Thyroid gland (tissue), 4 donors: ENCODE measurements at regions not wholly inside any gene's neighbourhood (a gene's known extent, or its start where the extent isn't known, plus 50 kb on each side); places are given as distances from the start of the nearest gene placed in this dataset.

ENCODE experiments used
- DNase-seq, 2 donors: peaks; one replicate each; pipeline ENCODE4 v3.0.0-alpha.2; 2019
- H3K27ac ChIP-seq, 3 donors: fragments of 200-600 bp; sonication (generic); 1 replicate in 2 of 3; 2 replicates in 1 of 3; pipeline ENCODE4 v1.5.1; 2016 to 2019; ENCODE audit warnings: mild to moderate bottlenecking in 1 of 3, moderate library complexity in 1 of 3
- H3K27me3 ChIP-seq: fragments of 200-600 bp; sonication (generic); one replicate; pipeline ENCODE4 v1.5.1; 2019
- H3K36me3 ChIP-seq, 2 donors: fragments of 200-600 bp; sonication (generic); one replicate each; pipeline ENCODE4 v1.5.1; 2016 to 2019
- H3K4me1 ChIP-seq, 2 donors: fragments of 200-600 bp; sonication (generic); one replicate each; pipeline ENCODE4 v1.5.1; 2017 to 2019
- H3K4me3 ChIP-seq, 3 donors: fragments of 200-600 bp; sonication (generic); replicated peaks in 1 of 3; 1 replicate in 2 of 3; 2 replicates in 1 of 3; pipeline ENCODE4 v1.5.1; 2016; ENCODE audit warnings: mild to moderate bottlenecking in 1 of 3
- H3K9me3 ChIP-seq: fragments of 200-600 bp; sonication (generic); one replicate; pipeline ENCODE4 v1.5.1; 2017
- POLR2A ChIP-seq, 2 donors: fragments of 450-650 bp; IDR thresholded peaks; one replicate each; pipeline ENCODE4 v1.6.1; 2017; ENCODE audit warnings: antibody characterized with exemption in 2 of 2, mild to moderate bottlenecking in 2 of 2, moderate library complexity in 1 of 2
- WGBS, 2 donors: methylation state at CpG; one replicate each; pipeline ENCODE4 v1.1.5; 2017; 5-methylcytosine and 5-hydroxymethylcytosine counted together
- intact Hi-C: fragments of 100-400 bp; cut with DNase I; formaldehyde crosslinking; loops from one replicate; pipeline ENCODE4 v1.15.1; 2023
- TF ChIP-seq, protein P1 (sequence below), 6 experiments: fragments of 200-600 bp in 3 of 6; fragments of 450-650 bp in 3 of 6; sonication (generic) in 3 of 6; IDR thresholded peaks; one replicate each; pipeline ENCODE4 v1.5.1; 2016 to 2019; ENCODE audit warnings: antibody characterized with exemption in 6 of 6, mild to moderate bottlenecking in 2 of 6, inconsistent platforms in 1 of 6, moderate library complexity in 1 of 6

DNA sequence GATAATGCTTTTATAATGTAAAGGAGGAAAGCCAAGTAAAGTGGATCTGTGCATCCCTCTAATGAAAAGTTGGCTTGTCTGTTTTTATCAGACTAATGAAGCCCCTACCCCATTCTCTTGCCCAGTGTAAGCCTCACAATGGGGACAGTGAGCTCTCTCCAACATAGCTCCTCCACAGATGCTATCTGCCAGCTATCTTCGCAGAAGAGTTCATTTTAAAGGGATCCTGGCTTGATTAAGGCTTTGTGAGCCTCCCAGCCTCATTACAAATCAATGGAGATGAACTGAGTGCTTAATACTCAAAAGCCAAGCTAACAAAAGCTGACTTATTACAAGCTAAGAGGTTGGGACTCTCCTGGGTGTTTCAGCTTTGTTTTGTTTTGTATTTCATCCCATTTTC, 514.7 kb downstream of the NUF2 start:
- no peaks in the 10 kb centered on the region for H3K4me1 ChIP-seq
- no peak for DNase-seq
- no peaks in the 10 kb centered on the region for H3K27me3 ChIP-seq
- no peak overlapping the region for H3K4me3 ChIP-seq
- H3K27ac ChIP-seq = no peak overlapping the region
- H3K36me3 ChIP-seq = no peaks in the 10 kb centered on the region
- WGBS, 2 donors = 10 to 17% methylated on average over 1 of the region's 1 CpG
- no peak for TF ChIP-seq POLR2A (IDR thresholded peaks at IDR 0.05)
- TF ChIP-seq, protein P1, sequence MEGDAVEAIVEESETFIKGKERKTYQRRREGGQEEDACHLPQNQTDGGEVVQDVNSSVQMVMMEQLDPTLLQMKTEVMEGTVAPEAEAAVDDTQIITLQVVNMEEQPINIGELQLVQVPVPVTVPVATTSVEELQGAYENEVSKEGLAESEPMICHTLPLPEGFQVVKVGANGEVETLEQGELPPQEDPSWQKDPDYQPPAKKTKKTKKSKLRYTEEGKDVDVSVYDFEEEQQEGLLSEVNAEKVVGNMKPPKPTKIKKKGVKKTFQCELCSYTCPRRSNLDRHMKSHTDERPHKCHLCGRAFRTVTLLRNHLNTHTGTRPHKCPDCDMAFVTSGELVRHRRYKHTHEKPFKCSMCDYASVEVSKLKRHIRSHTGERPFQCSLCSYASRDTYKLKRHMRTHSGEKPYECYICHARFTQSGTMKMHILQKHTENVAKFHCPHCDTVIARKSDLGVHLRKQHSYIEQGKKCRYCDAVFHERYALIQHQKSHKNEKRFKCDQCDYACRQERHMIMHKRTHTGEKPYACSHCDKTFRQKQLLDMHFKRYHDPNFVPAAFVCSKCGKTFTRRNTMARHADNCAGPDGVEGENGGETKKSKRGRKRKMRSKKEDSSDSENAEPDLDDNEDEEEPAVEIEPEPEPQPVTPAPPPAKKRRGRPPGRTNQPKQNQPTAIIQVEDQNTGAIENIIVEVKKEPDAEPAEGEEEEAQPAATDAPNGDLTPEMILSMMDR (IDR thresholded peaks at IDR 0.05) = no peak
- intact Hi-C loops = no loop called here
- H3K9me3 ChIP-seq = no peaks in the 10 kb centered on the region

DNA sequence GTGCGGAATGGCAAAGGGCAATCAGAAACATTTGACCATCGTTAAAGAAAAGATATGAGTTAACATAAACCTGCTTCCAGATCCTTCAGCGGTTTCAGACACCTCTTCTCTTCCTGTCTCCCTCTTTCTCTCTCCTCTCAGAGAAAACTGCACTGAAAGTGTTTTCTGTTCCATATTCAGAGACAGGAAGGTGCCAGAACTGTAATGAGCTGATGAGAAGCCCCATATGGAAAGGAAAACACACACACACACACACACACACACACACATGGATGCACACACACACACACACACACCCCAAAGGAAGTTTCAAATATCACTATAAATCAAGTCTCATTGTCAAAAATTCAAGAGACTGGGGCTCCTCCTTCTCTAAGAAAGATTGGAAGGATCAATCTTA, 515.5 kb downstream of the NUF2 start:
- intact Hi-C loops = no loop called here
- Histone ChIP-seq H3K4me1 (no peaks in the 10 kb centered on the region), H3K27ac (no peak overlapping the region), H3K9me3 (no peaks in the 10 kb centered on the region), H3K36me3 (no peaks in the 10 kb centered on the region), H3K4me3 (no peak overlapping the region), H3K27me3 (no peaks in the 10 kb centered on the region)
- no peak for DNase-seq
- TF ChIP-seq, protein P1 (IDR thresholded peaks at IDR 0.05) = no peak
- TF ChIP-seq POLR2A (IDR thresholded peaks at IDR 0.05) = no peak
- 72 to 78% methylated on average over 3 of the region's 3 CpGs for WGBS, 2 donors

DNA sequence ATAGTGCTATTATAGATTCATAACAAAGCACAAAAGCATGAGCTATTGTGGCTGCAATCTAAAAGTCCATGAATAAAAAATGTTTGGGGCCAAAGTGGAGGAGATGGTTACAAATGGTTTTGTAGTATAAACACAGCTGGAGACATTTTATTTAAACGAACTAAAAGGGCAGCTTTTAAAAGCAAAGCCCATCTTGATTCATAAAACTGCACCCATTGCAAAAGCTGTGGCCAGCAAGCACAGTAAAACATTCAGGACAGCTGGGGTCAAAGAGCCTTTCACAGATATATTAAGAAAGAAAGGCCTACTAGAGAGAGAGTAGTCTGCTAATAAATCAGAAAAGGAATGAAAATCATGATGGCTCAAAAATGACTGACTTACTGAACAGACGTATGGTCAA, 520.8 kb downstream of the NUF2 start:
- Histone ChIP-seq H3K27ac (no peak overlapping the region), H3K36me3 (no peaks in the 10 kb centered on the region), H3K4me1 (no peaks in the 10 kb centered on the region), H3K9me3 (no peaks in the 10 kb centered on the region), H3K4me3 (no peak overlapping the region), H3K27me3 (no peaks in the 10 kb centered on the region)
- DNase-seq = no peak
- intact Hi-C loops = no loop called here
- TF ChIP-seq POLR2A (IDR thresholded peaks at IDR 0.05) = no peak
- TF ChIP-seq, protein P1 (IDR thresholded peaks at IDR 0.05) = no peak
- 65 to 79% methylated on average over 2 of the region's 2 CpGs for WGBS, 2 donors

DNA sequence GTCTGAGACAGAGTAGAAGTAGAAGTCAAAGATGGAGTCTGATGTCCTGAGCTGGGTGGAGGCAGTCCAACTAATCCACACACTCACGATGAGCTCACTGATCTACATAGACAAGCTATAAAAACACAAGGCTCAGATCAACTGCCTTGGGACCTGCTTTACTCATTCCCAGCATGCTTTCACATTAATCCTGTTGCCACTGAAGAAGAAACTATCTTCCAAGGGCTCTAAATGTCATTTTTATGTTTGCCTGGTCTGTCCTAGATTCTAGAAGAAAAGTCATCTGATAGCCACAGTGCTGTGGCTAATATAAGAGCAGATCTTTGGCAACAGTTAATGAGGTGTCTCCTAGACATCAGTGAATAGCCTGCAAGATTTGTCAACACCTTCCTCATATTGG, 522.7 kb downstream of the NUF2 start:
- Histone ChIP-seq H3K4me1 (no peaks in the 10 kb centered on the region), H3K9me3 (no peaks in the 10 kb centered on the region), H3K36me3 (no peaks in the 10 kb centered on the region), H3K4me3 (no peak overlapping the region), H3K27ac (no peak overlapping the region), H3K27me3 (no peaks in the 10 kb centered on the region)
- intact Hi-C loops = no loop called here
- no peak for DNase-seq
- TF ChIP-seq POLR2A (IDR thresholded peaks at IDR 0.05) = no peak
- TF ChIP-seq, protein P1 (IDR thresholded peaks at IDR 0.05) = no peak
- 4 to 21% methylated on average over 1 of the region's 1 CpG for WGBS, 2 donors

DNA sequence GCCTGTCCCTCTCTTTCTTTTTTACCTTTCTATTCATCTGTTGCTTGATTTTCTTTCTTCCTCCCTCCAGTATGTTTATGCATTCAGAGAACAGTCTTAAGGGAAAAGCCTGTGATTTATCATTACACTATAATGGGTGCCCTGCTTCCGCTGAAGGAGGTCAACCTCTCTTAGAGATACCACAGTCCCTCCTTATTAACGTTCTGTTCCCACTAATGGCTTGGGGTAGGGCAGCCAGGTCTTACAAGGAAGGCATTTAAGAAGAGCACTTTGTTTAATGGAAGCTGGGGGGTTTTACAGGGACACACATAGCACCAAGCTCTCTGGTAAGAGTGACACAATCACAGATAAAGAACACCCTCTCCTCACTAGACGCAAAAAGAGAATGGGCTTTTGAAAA, 523.5 kb downstream of the NUF2 start:
- H3K4me1 ChIP-seq = no peaks in the 10 kb centered on the region
- intact Hi-C loops = no loop called here
- no peak for TF ChIP-seq POLR2A (IDR thresholded peaks at IDR 0.05)
- TF ChIP-seq, protein P1 (IDR thresholded peaks at IDR 0.05) = no peak
- no peaks in the 10 kb centered on the region for H3K27me3 ChIP-seq
- no peak overlapping the region for H3K4me3 ChIP-seq
- no peak overlapping the region for H3K27ac ChIP-seq
- no peaks in the 10 kb centered on the region for H3K9me3 ChIP-seq
- DNase-seq = no peak
- H3K36me3 ChIP-seq = no peaks in the 10 kb centered on the region
- WGBS, 2 donors = 51 to 63% methylated on average over 3 of the region's 3 CpGs
